HS-5 (cell line): ENCODE measurements at regions not wholly inside any gene's neighbourhood (a gene's known extent, or its start where the extent isn't known, plus 50 kb on each side); places are given as distances from the start of the nearest gene placed in this dataset.

Experiments
- DNase-seq: peaks from one replicate; pipeline ENCODE4 v3.0.0-alpha.2; 2012; ENCODE audit warnings: low read depth

- no peak for DNase-seq
These were observed 166.4 kb downstream of the GADD45G start for GRCh38 chr9:89771205-89771604.

- DNase-seq = no peak
These were observed 168.4 kb downstream of the GADD45G start for GRCh38 chr9:89773170-89773569.

GRCh38 chr9:89774858-89775370 is 170.1 kb downstream of the GADD45G start:
- no peak for DNase-seq

GRCh38 chr9:89775641-89776040 is 170.8 kb downstream of the GADD45G start:
- DNase-seq = no peak

GRCh38 chr9:89776795-89777525 is 172.1 kb downstream of the GADD45G start:
- DNase-seq = no peak

GRCh38 chr9:89777544-89777943 is 172.7 kb downstream of the GADD45G start:
- DNase-seq = no peak

GRCh38 chr9:89778100-89779090 is 173.6 kb downstream of the GADD45G start:
- DNase-seq = no peak

- no peak for DNase-seq
These were observed 174.8 kb downstream of the GADD45G start for GRCh38 chr9:89779405-89780203.

GRCh38 chr9:89780959-89781358 is 176.1 kb downstream of the GADD45G start:
- no peak for DNase-seq

GRCh38 chr9:89781838-89782540 is 177.2 kb downstream of the GADD45G start:
- no peak for DNase-seq

- no peak for DNase-seq
These were observed 181.8 kb downstream of the GADD45G start for GRCh38 chr9:89786655-89787054.

GRCh38 chr9:89787595-89787994 is 182.8 kb downstream of the GADD45G start:
- DNase-seq = no peak

GRCh38 chr9:89788434-89788833 is 183.6 kb downstream of the GADD45G start:
- no peak for DNase-seq

- DNase-seq = no peak
These were observed 185.2 kb downstream of the GADD45G start for GRCh38 chr9:89789922-89790510.

- no peak for DNase-seq
These were observed 185.8 kb downstream of the GADD45G start for GRCh38 chr9:89790542-89791109.

- DNase-seq = no peak
These were observed 186.9 kb downstream of the GADD45G start for GRCh38 chr9:89791754-89792153.

- DNase-seq = no peak
These were observed 187.6 kb downstream of the GADD45G start for GRCh38 chr9:89792189-89793123.

- DNase-seq = no peak
These were observed 188.3 kb downstream of the GADD45G start for GRCh38 chr9:89793124-89793495.

- DNase-seq = no peak
These were observed 188.7 kb downstream of the GADD45G start for GRCh38 chr9:89793551-89793950.

- no peak for DNase-seq
These were observed 190.1 kb downstream of the GADD45G start for GRCh38 chr9:89794918-89795317.
